ENCODE measurements at regions not wholly inside any gene's neighbourhood (a gene's known extent, or its start where the extent isn't known, plus 50 kb on each side); places are given as distances from the start of the nearest gene placed in this dataset.

GRCh38 chr12:4005851-4006430 lies 132.7 kb upstream of the PARP11 start:
- ChIA-PET POLR2A (ENCODE audit: unreplicated experiment) (interaction anchor here (0.6 kb wide), 2 partner anchors 12 to 318 kb away, joined by 4 to 11 read pairs; no protein-coding TSS in a partner anchor), CTCF (no interaction called here)
- dilution Hi-C loops (cut with HindIII; ENCODE audit: low sequenced_read_pairs, unreplicated experiment) (no loop called here), in situ Hi-C loops (cut with MboI; ENCODE audit: low sequenced_read_pairs) (no loop called here), intact Hi-C loops (cut with micrococcal nuclease) (no loop called here)
- DNase-seq (no peak), ATAC-seq (ENCODE audit: low read depth) (no peak)
- BruUV-seq (replicated peaks): no TSS peak
- no peaks in the 10 kb centered on the region for H3K79me1 ChIP-seq (ENCODE audit: low read depth in 1 of 2, low read length in 2 of 2)
- H3K4me3 ChIP-seq (ENCODE audit: insufficient read depth, low read depth, low read length): no peak overlapping the region
- H2BK20ac ChIP-seq (ENCODE audit: low read depth, low read length): no peak overlapping the region
- H2BK5ac ChIP-seq (ENCODE audit: low read depth, low read length, poor library complexity, severe bottlenecking): no peak overlapping the region
- no peak overlapping the region for H3K23ac ChIP-seq (ENCODE audit: low read depth, low read length)
- no peaks in the 10 kb centered on the region for H4K20me1 ChIP-seq (ENCODE audit: insufficient read depth, low read length)
- no peak overlapping the region for H2BK15ac ChIP-seq (ENCODE audit: low read depth, low read length)
- no peak overlapping the region for H4K91ac ChIP-seq (ENCODE audit: insufficient read depth, low read depth, low read length)
- no peak overlapping the region for H3K4me2 ChIP-seq (ENCODE audit: low read depth, low read length)
- H3K14ac ChIP-seq (replicated peaks; ENCODE audit: low read depth, low read length): no peak overlapping the region
- no peaks in the 10 kb centered on the region for H3K9me3 ChIP-seq (ENCODE audit: control insufficient read depth, insufficient read depth, low read length)
- no peak overlapping the region for H2AK9ac ChIP-seq (replicated peaks; ENCODE audit: low read depth, low read length, poor library complexity)
- no peaks in the 10 kb centered on the region for H3K9me1 ChIP-seq (ENCODE audit: insufficient read depth, low read length)
- no peak overlapping the region for H3K56ac ChIP-seq (ENCODE audit: extremely low read depth, insufficient read depth, low read length)
- TF ChIP-seq MAZ (IDR thresholded peaks at IDR 0.05; ENCODE audit: borderline replicate concordance, low read depth, low read length) (no peak), RCOR1 (IDR thresholded peaks at IDR 0.05; ENCODE audit: insufficient replicate concordance, low read length) (no peak)
- no peak overlapping the region for H2AK5ac ChIP-seq (ENCODE audit: low read depth, low read length)
- H3K4ac ChIP-seq (ENCODE audit: low read depth, low read length): no peak overlapping the region
- no peak overlapping the region for H4K8ac ChIP-seq (ENCODE audit: low read depth in 2 of 2, low read length in 2 of 2)
- H3K18ac ChIP-seq (ENCODE audit: low read depth, low read length): no peak overlapping the region
- H4K5ac ChIP-seq (ENCODE audit: low read depth, low read length): no peak overlapping the region
- WGBS, 2 experiments (ENCODE audit: extremely low coverage in 2 of 2, insufficient read length in 1 of 2): 50% methylated on average over 1 of the region's 15 CpGs; no CpG with 5 or more reads in 1 of the 2 experiments
- H2AFZ ChIP-seq (replicated peaks; ENCODE audit: low read length, poor library complexity): no peak overlapping the region
- peaks cover 3% of the 10 kb centered on the region; the same call in 1 of the 2 replicates for H3K27me3 ChIP-seq (ENCODE audit: control insufficient read depth, insufficient read depth, low read length)
- H3K9ac ChIP-seq (ENCODE audit: low read depth, low read length): no peak overlapping the region
- no peaks in the 10 kb centered on the region for H3K4me1 ChIP-seq (ENCODE audit: control insufficient read depth, insufficient read depth, low read length)
- H3K36me3 ChIP-seq (ENCODE audit: control insufficient read depth, insufficient read depth, low read length): no peaks in the 10 kb centered on the region
- no peak overlapping the region for H2BK120ac ChIP-seq (ENCODE audit: low read depth, low read length)
- no peak overlapping the region for H3K27ac ChIP-seq (ENCODE audit: insufficient read depth, low read length)

Measured in IMR-90 (cell line).